ENCODE measurements at regions not wholly inside any gene's neighbourhood (a gene's known extent, or its start where the extent isn't known, plus 50 kb on each side); places are given as distances from the start of the nearest gene placed in this dataset.

DNA sequence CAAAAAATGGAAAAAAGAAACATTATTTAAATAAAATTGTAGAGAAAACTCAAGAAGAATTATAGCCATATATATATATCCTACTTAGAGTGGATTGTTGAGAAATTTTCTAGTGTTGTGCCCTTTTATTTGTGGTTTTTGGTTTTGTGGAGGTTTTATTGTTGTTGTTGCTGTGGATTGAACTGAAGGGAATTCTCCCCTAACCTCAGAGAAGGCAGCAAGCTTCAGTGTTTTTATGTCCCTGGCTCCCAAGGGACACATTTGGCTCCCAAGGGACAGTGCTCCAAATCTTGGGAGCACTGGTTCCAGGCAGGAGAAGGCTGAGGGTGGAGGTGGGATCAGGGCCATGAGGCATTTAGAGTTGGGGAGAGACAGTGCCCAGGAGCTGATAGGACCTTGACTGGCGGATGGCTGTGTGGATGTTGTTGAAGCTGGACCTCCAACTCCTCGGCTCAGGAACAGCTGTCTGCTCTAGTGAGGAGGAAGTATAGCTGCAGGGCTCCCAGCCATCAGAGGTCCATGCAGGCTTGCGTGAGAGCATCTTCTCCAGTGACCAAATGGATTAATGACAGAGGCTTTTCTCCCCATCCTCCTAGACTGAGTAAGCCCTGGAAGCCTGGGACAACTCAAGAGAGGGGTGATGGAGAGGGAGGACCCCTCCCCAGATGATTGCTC is 100.5 kb downstream of the TEX35 start:
- no peak overlapping the region for H2BK5ac ChIP-seq (ENCODE audit: low read depth, low read length)
- H2BK20ac ChIP-seq (ENCODE audit: low read length): no peak overlapping the region
- no peaks in the 10 kb centered on the region for H3K36me3 ChIP-seq (ENCODE audit: control insufficient read depth in 2 of 4, insufficient read depth in 4 of 4, low read length in 3 of 4)
- CTCF ChIA-PET (ENCODE audit: partially characterized antibody): interaction anchor here (0.9 to 1.6 kb wide), 8 partner anchors 9 to 390 kb away, joined by 3 to 6 read pairs (median 4); no protein-coding TSS in a partner anchor
- H3K23me2 ChIP-seq (ENCODE audit: low read depth, low read length): no peaks in the 10 kb centered on the region
- H2BK15ac ChIP-seq (ENCODE audit: low read length): no peak overlapping the region
- H3K79me1 ChIP-seq (ENCODE audit: low read depth, low read length): no peaks in the 10 kb centered on the region
- no peak overlapping the region for H2BK12ac ChIP-seq (ENCODE audit: low read depth, low read length)
- no peak overlapping the region for H3K4me3 ChIP-seq (ENCODE audit: extremely low read depth in 1 of 4, insufficient read depth in 2 of 4, low read depth in 3 of 4, low read length in 4 of 4)
- no peak overlapping the region for H4K91ac ChIP-seq (replicated peaks; ENCODE audit: insufficient read length, low read length)
- H3K79me2 ChIP-seq (ENCODE audit: control insufficient read depth in 1 of 2, insufficient read depth in 2 of 2, low read length in 2 of 2): no peaks in the 10 kb centered on the region
- WGBS, 2 experiments (ENCODE audit: extremely low coverage in 1 of 2, insufficient coverage in 1 of 2, insufficient read length in 1 of 2, insufficient replicate concordance in 2 of 2, low coverage in 1 of 2, low lambda C conversion rate in 2 of 2, missing lambda C conversion rate in 1 of 2): 95% methylated on average over 3 of the region's 3 CpGs; no CpG with 5 or more reads in 1 of the 2 experiments
- no peak overlapping the region for H3K18ac ChIP-seq (ENCODE audit: extremely low read depth, low read length)
- no peak overlapping the region for H3K4me2 ChIP-seq (ENCODE audit: insufficient read depth in 1 of 2, low read depth in 2 of 2, low read length in 2 of 2)
- H3K9ac ChIP-seq (replicated peaks in 1 of 4; ENCODE audit: extremely low read depth in 1 of 4, low read depth in 3 of 4, low read length in 3 of 4): no peak overlapping the region
- no peak for DNase-seq (ENCODE audit: low read depth in 1 of 2, low spot score in 2 of 2)
- H4K8ac ChIP-seq (ENCODE audit: extremely low read depth, insufficient read depth, low read length): no peak overlapping the region
- no peak overlapping the region for H3K56ac ChIP-seq (replicated peaks; ENCODE audit: insufficient read length, low read depth, low read length)
- H3K4ac ChIP-seq (replicated peaks; ENCODE audit: insufficient read length, low read depth, low read length): no peak overlapping the region
- no peak overlapping the region for H2BK120ac ChIP-seq (replicated peaks; ENCODE audit: low read depth, low read length)
- POLR2A ChIA-PET (ENCODE audit: partially characterized antibody): interaction anchor here (0.6 kb wide), 1 partner anchor 79 kb away, joined by 3 read pairs; no protein-coding TSS in a partner anchor
- TF ChIP-seq ZNF274 (IDR thresholded peaks at IDR 0.05; ENCODE audit: borderline replicate concordance, extremely low read depth, low read length) (no peak), PHF8 (conservative IDR thresholded peaks at IDR 0.05; ENCODE audit: low read depth, low read length) (no peak), JUN (IDR thresholded peaks at IDR 0.05; ENCODE audit: low read depth, low read length) (no peak), SIRT6 (IDR thresholded peaks at IDR 0.05; ENCODE audit: low read length) (no peak), CHD1 (IDR thresholded peaks at IDR 0.05; ENCODE audit: low read depth, low read length) (no peak), POLR2A (IDR thresholded peaks at IDR 0.05; ENCODE audit: control extremely low read depth in 1 of 2, low read depth in 2 of 2, low read length in 2 of 2) (no peak), EZH2 (IDR thresholded peaks at IDR 0.05; ENCODE audit: low read depth, low read length, severe bottlenecking) (no peak), CEBPB (IDR thresholded peaks at IDR 0.05; ENCODE audit: low read depth, low read length) (no peak), GABPA (IDR thresholded peaks at IDR 0.05; ENCODE audit: borderline replicate concordance, insufficient read depth, low read length) (no peak), SAP30 (IDR thresholded peaks at IDR 0.05; ENCODE audit: insufficient read depth, insufficient replicate concordance, low read length) (no peak), CHD2 (IDR thresholded peaks at IDR 0.05; ENCODE audit: low read length) (no peak), TAF1 (IDR thresholded peaks at IDR 0.05; ENCODE audit: low read depth, low read length) (no peak), ASH2L (IDR thresholded peaks at IDR 0.05; ENCODE audit: low read length) (no peak)
- no peaks in the 10 kb centered on the region for H3K27me3 ChIP-seq (replicated peaks in 1 of 4; ENCODE audit: control insufficient read depth in 3 of 4, extremely low read depth in 1 of 4, insufficient read depth in 3 of 4, low read length in 3 of 4)
- no peak overlapping the region for H3K23ac ChIP-seq (ENCODE audit: insufficient read length)
- H2AK5ac ChIP-seq (ENCODE audit: low read depth, low read length): no peak overlapping the region
- H2AFZ ChIP-seq (ENCODE audit: low read length): no peak overlapping the region
- H3K9me3 ChIP-seq (ENCODE audit: insufficient read depth in 2 of 2, low read depth in 1 of 2, low read length in 1 of 2): no peaks in the 10 kb centered on the region
- no peak overlapping the region for H4K5ac ChIP-seq (ENCODE audit: insufficient read length, low read depth, low read length)
- H3K4me1 ChIP-seq (replicated peaks in 1 of 4; ENCODE audit: control insufficient read depth in 3 of 4, insufficient read depth in 4 of 4, low read length in 3 of 4): no peaks in the 10 kb centered on the region
- H3K14ac ChIP-seq (ENCODE audit: insufficient read length): no peak overlapping the region
- no peaks in the 10 kb centered on the region for H4K20me1 ChIP-seq (replicated peaks in 1 of 2; ENCODE audit: control insufficient read depth in 1 of 2, insufficient read depth in 2 of 2, low read length in 2 of 2)
- no peak for FAIRE-seq
- no peak overlapping the region for H3K27ac ChIP-seq (ENCODE audit: low read depth, low read length)
